Lung (tissue), 11 donors: ENCODE measurements at regions not wholly inside any gene's neighbourhood (a gene's known extent, or its start where the extent isn't known, plus 50 kb on each side); places are given as distances from the start of the nearest gene placed in this dataset.

Experiments used
- ATAC-seq: fragments of 200-7000 bp; cut with Tn5 transposase; one replicate; pipeline ENCODE4 v1.9.1; 2020; ENCODE audit warnings: moderate number of reproducible peaks; ENCODE audit not compliant: insufficient read depth, low FRiP score
- DNase-seq, 3 donors: peaks; one replicate each; pipeline ENCODE4 v3.0.0-alpha.2; 2013 to 2017
- H3K27ac ChIP-seq, 2 donors: one replicate each; pipeline ENCODE4 v1.5.1; 2013; ENCODE audit warnings: mild to moderate bottlenecking in 2 of 2, moderate library complexity in 2 of 2, control low read depth in 1 of 2, inconsistent platforms in 1 of 2, low read depth in 1 of 2, low read length in 1 of 2
- H3K27me3 ChIP-seq, 3 donors: one replicate each; pipeline ENCODE4 v1.5.1; 2013; ENCODE audit warnings: low read length in 2 of 3; ENCODE audit not compliant: control insufficient read depth in 3 of 3, insufficient read depth in 3 of 3
- H3K36me3 ChIP-seq, 4 donors: one replicate each; pipeline ENCODE4 v1.5.1; 2013; ENCODE audit warnings: low read length in 4 of 4, mild to moderate bottlenecking in 1 of 4, moderate library complexity in 1 of 4; ENCODE audit not compliant: control insufficient read depth in 4 of 4, insufficient read depth in 4 of 4
- H3K4me1 ChIP-seq, 5 donors: one replicate each; pipeline ENCODE4 v1.5.1; 2013; ENCODE audit warnings: low read length in 5 of 5, mild to moderate bottlenecking in 2 of 5, moderate library complexity in 1 of 5; ENCODE audit not compliant: control insufficient read depth in 5 of 5, insufficient read depth in 5 of 5
- H3K4me3 ChIP-seq: one replicate; pipeline ENCODE4 v1.5.1; 2013; ENCODE audit warnings: mild to moderate bottlenecking, control low read depth, moderate library complexity
- H3K9ac ChIP-seq, 2 donors: one replicate each; pipeline ENCODE4 v1.5.1; 2013; ENCODE audit warnings: low read length in 2 of 2, control low read depth in 1 of 2; ENCODE audit not compliant: insufficient read depth in 1 of 2
- H3K9me3 ChIP-seq, 4 donors: one replicate each; pipeline ENCODE4 v1.5.1; 2013; ENCODE audit warnings: low read length in 3 of 4, mild to moderate bottlenecking in 1 of 4, moderate library complexity in 1 of 4; ENCODE audit not compliant: control insufficient read depth in 4 of 4, insufficient read depth in 3 of 4
- WGBS, 2 donors: extraction: QIAGEN DNeasy Blood & Tissue Kit; methylation state at CpG; one replicate each; pipeline ENCODE4 v1.1.7; 2013; 5-methylcytosine and 5-hydroxymethylcytosine counted together
- TF ChIP-seq, protein P1 (sequence below): IDR thresholded peaks from 2 replicates; pipeline ENCODE4 v1.5.1; 2012; ENCODE audit warnings: mild to moderate bottlenecking; ENCODE audit errors: control extremely low read depth, extremely low read depth
- donor health status: control.
- donor health status: control.
- donor health status: Bipolar disorder and iron deficiency.
- donor health status: healthy.
- donor health status: DM: yes; HTN: yes; CAD: no.

DNA sequence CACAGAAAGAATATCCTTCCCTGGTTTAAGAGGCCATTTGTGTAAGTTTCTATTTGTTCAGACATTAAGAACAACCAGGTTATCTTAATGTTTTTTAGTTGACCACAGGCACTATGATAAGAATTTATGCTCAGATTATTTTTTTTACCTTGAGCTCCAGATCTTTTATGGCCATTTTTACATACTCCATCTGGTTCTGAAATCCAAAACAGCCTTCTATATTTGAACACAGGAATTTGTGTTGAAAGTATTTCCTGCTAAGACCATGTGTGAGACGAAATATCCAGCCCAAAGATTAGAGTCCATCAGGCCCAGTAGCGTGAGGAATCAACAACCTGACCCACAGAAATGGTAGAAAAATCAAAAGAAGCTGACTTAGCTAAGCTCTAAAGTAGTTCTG lies 569.9 kb upstream of the FAT3 start:
- Histone ChIP-seq H3K9ac (no peak overlapping the region), H3K36me3 (no peaks in the 10 kb centered on the region), H3K4me1 (peaks cover 0 to 8% (median 0%) of the 10 kb centered on the region in 5 donors), H3K9me3 (no peaks in the 10 kb centered on the region), H3K27ac (no peak overlapping the region), H3K4me3 (no peak overlapping the region), H3K27me3 (no peaks in the 10 kb centered on the region)
- no peak for ATAC-seq
- no peak for DNase-seq
- 67 to 68% methylated on average over 2 of the region's 2 CpGs for WGBS, 2 donors
- TF ChIP-seq, protein P1, sequence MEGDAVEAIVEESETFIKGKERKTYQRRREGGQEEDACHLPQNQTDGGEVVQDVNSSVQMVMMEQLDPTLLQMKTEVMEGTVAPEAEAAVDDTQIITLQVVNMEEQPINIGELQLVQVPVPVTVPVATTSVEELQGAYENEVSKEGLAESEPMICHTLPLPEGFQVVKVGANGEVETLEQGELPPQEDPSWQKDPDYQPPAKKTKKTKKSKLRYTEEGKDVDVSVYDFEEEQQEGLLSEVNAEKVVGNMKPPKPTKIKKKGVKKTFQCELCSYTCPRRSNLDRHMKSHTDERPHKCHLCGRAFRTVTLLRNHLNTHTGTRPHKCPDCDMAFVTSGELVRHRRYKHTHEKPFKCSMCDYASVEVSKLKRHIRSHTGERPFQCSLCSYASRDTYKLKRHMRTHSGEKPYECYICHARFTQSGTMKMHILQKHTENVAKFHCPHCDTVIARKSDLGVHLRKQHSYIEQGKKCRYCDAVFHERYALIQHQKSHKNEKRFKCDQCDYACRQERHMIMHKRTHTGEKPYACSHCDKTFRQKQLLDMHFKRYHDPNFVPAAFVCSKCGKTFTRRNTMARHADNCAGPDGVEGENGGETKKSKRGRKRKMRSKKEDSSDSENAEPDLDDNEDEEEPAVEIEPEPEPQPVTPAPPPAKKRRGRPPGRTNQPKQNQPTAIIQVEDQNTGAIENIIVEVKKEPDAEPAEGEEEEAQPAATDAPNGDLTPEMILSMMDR, result no peak

- Histone ChIP-seq H3K4me1 (peaks cover 0 to 16% (median 0%) of the 10 kb centered on the region in 5 donors), H3K4me3 (no peak overlapping the region), H3K27me3 (no peaks in the 10 kb centered on the region), H3K9ac (no peak overlapping the region), H3K9me3 (no peaks in the 10 kb centered on the region), H3K36me3 (no peaks in the 10 kb centered on the region), H3K27ac (no peak overlapping the region)
- TF ChIP-seq, protein P1, result no peak
- peak in 1 of 3 donors; percentile 30 for DNase-seq
- no peak for ATAC-seq
- 81 to 85% methylated on average over 2 of the region's 2 CpGs for WGBS, 2 donors
Measured at GRCh38 chr11:91653079-91653754, 571.4 kb upstream of the FAT3 start.

DNA sequence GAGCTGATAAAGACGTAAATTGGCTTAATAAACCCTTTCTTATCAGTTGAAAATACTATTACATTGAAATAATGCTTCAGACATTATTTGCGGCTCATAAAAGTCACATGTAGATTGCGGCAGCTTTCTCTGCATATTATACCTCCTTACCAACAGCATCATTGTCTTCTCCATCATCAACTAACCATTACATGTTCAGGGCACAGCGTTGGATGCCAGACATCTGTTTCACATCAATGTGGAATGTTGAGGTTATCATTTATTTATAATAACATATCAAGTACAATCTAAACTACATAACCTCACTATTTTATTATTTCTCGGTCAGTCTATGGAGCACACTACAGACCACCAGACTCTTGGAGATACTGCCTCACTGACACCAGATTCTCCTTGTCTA lies 573.8 kb upstream of the FAT3 start:
- TF ChIP-seq, protein P1, result no peak
- ATAC-seq, result no peak
- no peak overlapping the region for H3K27ac ChIP-seq

DNA sequence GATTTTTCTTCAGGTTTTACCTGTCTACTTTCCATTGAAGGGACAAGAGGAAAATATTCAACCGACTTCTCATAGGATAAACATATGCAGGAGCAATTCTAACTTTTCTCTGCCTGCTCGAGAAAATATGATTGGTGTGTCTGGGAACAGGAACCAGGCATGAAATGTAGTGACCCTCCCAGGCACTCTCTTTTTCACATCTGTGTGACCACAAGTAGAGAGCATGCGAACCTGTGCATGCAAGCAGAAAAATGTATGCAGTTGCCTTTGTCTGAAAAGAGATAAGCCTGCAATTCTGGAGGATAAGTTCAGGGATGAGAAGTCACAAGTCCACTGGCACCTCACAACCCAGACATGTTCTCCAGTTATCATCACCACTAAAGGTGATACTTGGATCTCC lies 583.5 kb upstream of the FAT3 start:
- no peak for ATAC-seq
- WGBS, 2 donors, result 88 to 89% methylated on average over 3 of the region's 3 CpGs
- H3K9me3 ChIP-seq, result no peaks in the 10 kb centered on the region
- no peak overlapping the region for H3K9ac ChIP-seq
- H3K4me1 ChIP-seq, result no peaks in the 10 kb centered on the region
- H3K27ac ChIP-seq, result no peak overlapping the region
- no peaks in the 10 kb centered on the region for H3K36me3 ChIP-seq
- H3K27me3 ChIP-seq, result no peaks in the 10 kb centered on the region
- DNase-seq, result no peak
- H3K4me3 ChIP-seq, result no peak overlapping the region
- TF ChIP-seq, protein P1, result no peak

More for the DNA sequence above, 573.8 kb upstream of the FAT3 start:
- no peak overlapping the region for H3K9ac ChIP-seq
- H3K9me3 ChIP-seq, result no peaks in the 10 kb centered on the region
- no peak overlapping the region for H3K4me3 ChIP-seq
- no peaks in the 10 kb centered on the region for H3K27me3 ChIP-seq
- no peaks in the 10 kb centered on the region for H3K36me3 ChIP-seq
- peaks cover 0 to 16% (median 0%) of the 10 kb centered on the region in 5 donors for H3K4me1 ChIP-seq
- DNase-seq, result peak in 2 of 3 donors; percentile 65 to 70
- WGBS, 2 donors, result 68 to 80% methylated on average over 5 of the region's 5 CpGs
